Stromal cell of bone marrow (primary cell): ENCODE measurements at regions not wholly inside any gene's neighbourhood (a gene's known extent, or its start where the extent isn't known, plus 50 kb on each side); places are given as distances from the start of the nearest gene placed in this dataset.
"Not testable (repeated sequence)": the region's sequence is repeated elsewhere in the genome, so short reads cannot be mapped to it uniquely, and the experiment has no call there.

Experiments used
- DNase-seq: peaks from one replicate; pipeline ENCODE4 v3.0.0-alpha.2; 2012; ENCODE audit warnings: low read depth

GRCh38 chr13:46466074-46466473 lies 79.0 kb upstream of the RUBCNL start:
- DNase-seq: not testable (repeated sequence)

GRCh38 chr13:46463719-46464118 lies 76.7 kb upstream of the RUBCNL start:
- DNase-seq: no peak

GRCh38 chr13:46460223-46460622 lies 73.2 kb upstream of the RUBCNL start:
- not testable (repeated sequence) for DNase-seq

GRCh38 chr13:46457255-46457654 lies 70.2 kb upstream of the RUBCNL start:
- DNase-seq: not testable (repeated sequence)

- peak; percentile 34 for DNase-seq
Observed at GRCh38 chr13:46455924-46456323, 68.9 kb upstream of the RUBCNL start.

GRCh38 chr13:46451145-46451544 lies 64.1 kb upstream of the RUBCNL start:
- DNase-seq: not testable (repeated sequence)

GRCh38 chr13:46449949-46450348 lies 62.9 kb upstream of the RUBCNL start:
- not testable (repeated sequence) for DNase-seq

GRCh38 chr13:46448148-46448547 lies 61.1 kb upstream of the RUBCNL start:
- peak; percentile 47 for DNase-seq

- not testable (repeated sequence) for DNase-seq
Observed at GRCh38 chr13:46437808-46438404, 50.9 kb upstream of the RUBCNL start.
